ENCODE measurements at regions not wholly inside any gene's neighbourhood (a gene's known extent, or its start where the extent isn't known, plus 50 kb on each side); places are given as distances from the start of the nearest gene placed in this dataset.

- DNase-seq = no peak
- in situ Hi-C loops (cut with HindIII; ENCODE audit: low pct_ligation_motif_present, low pct_unique_long_range_greater_than_20kb, low sequenced_read_pairs) = no loop called here
Observed at GRCh38 chr3:150049317-150049716, 78.6 kb upstream of the PFN2 start.

- in situ Hi-C loops (cut with HindIII; ENCODE audit: low pct_ligation_motif_present, low pct_unique_long_range_greater_than_20kb, low sequenced_read_pairs) = no loop called here
- DNase-seq = no peak
Observed at GRCh38 chr3:150041877-150042276, 71.2 kb upstream of the PFN2 start.

GRCh38 chr3:150040097-150040496 is 69.4 kb upstream of the PFN2 start:
- no peak for DNase-seq
- in situ Hi-C loops (cut with HindIII; ENCODE audit: low pct_ligation_motif_present, low pct_unique_long_range_greater_than_20kb, low sequenced_read_pairs) = no loop called here

GRCh38 chr3:150038830-150039229 is 68.1 kb upstream of the PFN2 start:
- in situ Hi-C loops (cut with HindIII; ENCODE audit: low pct_ligation_motif_present, low pct_unique_long_range_greater_than_20kb, low sequenced_read_pairs) = no loop called here
- peak; percentile 3 for DNase-seq

GRCh38 chr3:150036780-150037179 is 66.1 kb upstream of the PFN2 start:
- no peak for DNase-seq
- in situ Hi-C loops (cut with HindIII; ENCODE audit: low pct_ligation_motif_present, low pct_unique_long_range_greater_than_20kb, low sequenced_read_pairs) = no loop called here

- DNase-seq = no peak
- in situ Hi-C loops (cut with HindIII; ENCODE audit: low pct_ligation_motif_present, low pct_unique_long_range_greater_than_20kb, low sequenced_read_pairs) = no loop called here
Observed at GRCh38 chr3:150035910-150036612, 65.4 kb upstream of the PFN2 start.

- in situ Hi-C loops (cut with HindIII; ENCODE audit: low pct_ligation_motif_present, low pct_unique_long_range_greater_than_20kb, low sequenced_read_pairs) = no loop called here
- no peak for DNase-seq
Observed at GRCh38 chr3:150035301-150035779, 64.6 kb upstream of the PFN2 start.

- in situ Hi-C loops (cut with HindIII; ENCODE audit: low pct_ligation_motif_present, low pct_unique_long_range_greater_than_20kb, low sequenced_read_pairs) = no loop called here
- DNase-seq = no peak
Observed at GRCh38 chr3:150033721-150034120, 63.0 kb upstream of the PFN2 start.

- in situ Hi-C loops (cut with HindIII; ENCODE audit: low pct_ligation_motif_present, low pct_unique_long_range_greater_than_20kb, low sequenced_read_pairs) = no loop called here
- DNase-seq = no peak
Observed at GRCh38 chr3:150030841-150031240, 60.1 kb upstream of the PFN2 start.

GRCh38 chr3:150023239-150023636 is 52.5 kb upstream of the PFN2 start:
- DNase-seq = no peak
- in situ Hi-C loops (cut with HindIII; ENCODE audit: low pct_ligation_motif_present, low pct_unique_long_range_greater_than_20kb, low sequenced_read_pairs) = no loop called here

GRCh38 chr3:150022381-150023238 is 51.9 kb upstream of the PFN2 start:
- in situ Hi-C loops (cut with HindIII; ENCODE audit: low pct_ligation_motif_present, low pct_unique_long_range_greater_than_20kb, low sequenced_read_pairs) = no loop called here
- no peak for DNase-seq

GRCh38 chr3:150020527-150020926 is 49.8 kb upstream of the PFN2 start:
- DNase-seq = no peak
- in situ Hi-C loops (cut with HindIII; ENCODE audit: low pct_ligation_motif_present, low pct_unique_long_range_greater_than_20kb, low sequenced_read_pairs) = no loop called here
